IPS DF 4.7 (cell line): ENCODE measurements at regions not wholly inside any gene's neighbourhood (a gene's known extent, or its start where the extent isn't known, plus 50 kb on each side); places are given as distances from the start of the nearest gene placed in this dataset.
A peak's percentile ranks its signal among the peaks of the same experiment; 100 is the strongest.
"Not testable (repeated sequence)": the region's sequence is repeated elsewhere in the genome, so short reads cannot be mapped to it uniquely, and the experiment has no call there.

Experiments
- DNase-seq: peaks from one replicate; pipeline ENCODE4 v3.0.0-alpha.2; 2013; ENCODE audit warnings: low spot score; ENCODE audit errors: extremely low read depth

GRCh38 chr18:38576349-38576748, 1010.8 kb upstream of the CELF4 start:
- no peak for DNase-seq

- DNase-seq = no peak
These were observed 1010.0 kb upstream of the CELF4 start for GRCh38 chr18:38575648-38576047.

GRCh38 chr18:38575023-38575422, 1009.4 kb upstream of the CELF4 start:
- no peak for DNase-seq

GRCh38 chr18:38572554-38573111, 1007.0 kb upstream of the CELF4 start:
- no peak for DNase-seq

GRCh38 chr18:38571651-38572050, 1006.1 kb upstream of the CELF4 start:
- no peak for DNase-seq

- no peak for DNase-seq
These were observed 999.9 kb upstream of the CELF4 start for GRCh38 chr18:38565513-38565912.

- no peak for DNase-seq
These were observed 997.9 kb upstream of the CELF4 start for GRCh38 chr18:38563396-38563980.

- no peak for DNase-seq
These were observed 991.4 kb upstream of the CELF4 start for GRCh38 chr18:38557006-38557405.

- no peak for DNase-seq
These were observed 987.2 kb upstream of the CELF4 start for GRCh38 chr18:38552732-38553321.

- DNase-seq = no peak
These were observed 986.3 kb upstream of the CELF4 start for GRCh38 chr18:38551881-38552280.

GRCh38 chr18:38545071-38545470, 979.5 kb upstream of the CELF4 start:
- DNase-seq = peak; percentile 51

GRCh38 chr18:38539856-38540255, 974.3 kb upstream of the CELF4 start:
- no peak for DNase-seq

GRCh38 chr18:38539371-38539770, 973.8 kb upstream of the CELF4 start:
- no peak for DNase-seq

- no peak for DNase-seq
These were observed 968.5 kb upstream of the CELF4 start for GRCh38 chr18:38534073-38534472.

- DNase-seq = no peak
These were observed 961.3 kb upstream of the CELF4 start for GRCh38 chr18:38526922-38527321.

- no peak for DNase-seq
These were observed 959.4 kb upstream of the CELF4 start for GRCh38 chr18:38525039-38525438.

- DNase-seq = no peak
These were observed 955.2 kb upstream of the CELF4 start for GRCh38 chr18:38520786-38521185.

GRCh38 chr18:38502539-38502938, 936.9 kb upstream of the CELF4 start:
- no peak for DNase-seq

- no peak for DNase-seq
These were observed 931.7 kb upstream of the CELF4 start for GRCh38 chr18:38497266-38497665.

- DNase-seq = no peak
These were observed 930.7 kb upstream of the CELF4 start for GRCh38 chr18:38496222-38496793.

GRCh38 chr18:38494065-38494464, 928.5 kb upstream of the CELF4 start:
- DNase-seq = no peak

- no peak for DNase-seq
These were observed 925.6 kb upstream of the CELF4 start for GRCh38 chr18:38491195-38491594.

- DNase-seq = not testable (repeated sequence)
These were observed 924.1 kb upstream of the CELF4 start for GRCh38 chr18:38489721-38490120.
